ENCODE measurements at regions not wholly inside any gene's neighbourhood (a gene's known extent, or its start where the extent isn't known, plus 50 kb on each side); places are given as distances from the start of the nearest gene placed in this dataset.
"Not testable (repeated sequence)": the region's sequence is repeated elsewhere in the genome, so short reads cannot be mapped to it uniquely, and the experiment has no call there.

GRCh38 chr7:29701540-29701939 lies 104.8 kb upstream of the WIPF3 start:
- DNase-seq (ENCODE audit: low read depth): not testable (repeated sequence)

GRCh38 chr7:29703830-29704229 lies 102.5 kb upstream of the WIPF3 start:
- not testable (repeated sequence) for DNase-seq (ENCODE audit: low read depth)

- DNase-seq (ENCODE audit: low read depth): not testable (repeated sequence)
These were observed 97.3 kb upstream of the WIPF3 start for GRCh38 chr7:29709002-29709401.

GRCh38 chr7:29723127-29723526 lies 83.2 kb upstream of the WIPF3 start:
- peak; percentile 86 for DNase-seq (ENCODE audit: low read depth)

- peak; percentile 5 for DNase-seq (ENCODE audit: low read depth)
These were observed 82.7 kb upstream of the WIPF3 start for GRCh38 chr7:29723599-29723998.

- DNase-seq (ENCODE audit: low read depth): peak; percentile 0
These were observed 76.7 kb upstream of the WIPF3 start for GRCh38 chr7:29729534-29730165.

GRCh38 chr7:29734246-29734731 lies 72.0 kb upstream of the WIPF3 start:
- DNase-seq (ENCODE audit: low read depth): no peak

- not testable (repeated sequence) for DNase-seq (ENCODE audit: low read depth)
These were observed 58.6 kb upstream of the WIPF3 start for GRCh38 chr7:29747645-29748245.

GRCh38 chr7:29748286-29749099 lies 57.8 kb upstream of the WIPF3 start:
- DNase-seq (ENCODE audit: low read depth): peak; percentile 6

- DNase-seq (ENCODE audit: low read depth): no peak
These were observed 56.5 kb upstream of the WIPF3 start for GRCh38 chr7:29749701-29750321.

GRCh38 chr7:29750373-29750940 lies 55.9 kb upstream of the WIPF3 start:
- DNase-seq (ENCODE audit: low read depth): not testable (repeated sequence)

- not testable (repeated sequence) for DNase-seq (ENCODE audit: low read depth)
These were observed 55.3 kb upstream of the WIPF3 start for GRCh38 chr7:29751012-29751411.

GRCh38 chr7:29754874-29755490 lies 51.3 kb upstream of the WIPF3 start:
- no peak for DNase-seq (ENCODE audit: low read depth)
